HG03457 (cell line): ENCODE measurements at regions not wholly inside any gene's neighbourhood (a gene's known extent, or its start where the extent isn't known, plus 50 kb on each side); places are given as distances from the start of the nearest gene placed in this dataset.

Experiments
- ATAC-seq: cut with Tn5 transposase; IDR thresholded peaks from one replicate; pipeline ENCODE4 v1.9.1; 2021; ENCODE audit warnings: moderate number of reproducible peaks; ENCODE audit not compliant: unreplicated experiment

DNA sequence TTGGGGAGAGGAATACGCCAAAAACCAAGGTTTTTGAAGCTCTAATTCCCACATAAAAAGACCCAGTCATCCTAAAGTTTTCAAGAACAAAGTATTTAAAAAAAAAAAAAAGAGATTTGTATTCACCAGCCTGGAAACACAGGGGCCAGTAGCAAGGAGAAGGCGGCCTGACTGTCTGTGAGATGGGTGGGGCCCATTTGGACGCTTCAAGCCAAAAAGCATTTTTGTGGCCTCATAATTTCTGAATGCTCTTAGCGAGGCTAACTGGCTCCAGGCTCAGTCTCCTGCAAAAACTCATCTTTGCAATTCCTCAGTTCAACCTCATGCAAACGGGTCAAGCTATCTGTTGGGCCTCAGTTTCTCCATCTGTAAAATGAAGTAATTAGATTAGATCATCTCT is 514.1 kb downstream of the MED13L start:
- ATAC-seq, result no peak

GRCh38 chr12:115762936-115763335 is 514.6 kb downstream of the MED13L start:
- ATAC-seq, result no peak

DNA sequence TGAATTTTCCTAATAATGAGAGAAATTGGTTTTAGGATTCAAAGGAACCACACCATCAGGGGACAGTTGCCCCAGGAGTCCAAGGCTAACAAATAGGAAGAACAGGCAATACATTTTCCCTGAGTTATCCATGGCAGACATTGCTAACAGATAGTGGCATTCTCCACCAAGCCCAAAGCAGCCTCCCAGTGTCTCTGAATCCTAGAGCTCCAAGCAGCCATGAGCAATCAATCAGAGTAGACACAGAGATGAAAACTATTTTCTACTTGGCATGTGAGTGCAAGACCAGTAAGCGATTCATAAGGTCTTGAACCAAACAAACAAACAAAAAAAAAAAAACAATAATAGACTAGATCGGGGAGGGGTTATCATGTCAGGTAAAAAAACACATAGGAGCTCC is 515.7 kb downstream of the MED13L start:
- no peak for ATAC-seq

DNA sequence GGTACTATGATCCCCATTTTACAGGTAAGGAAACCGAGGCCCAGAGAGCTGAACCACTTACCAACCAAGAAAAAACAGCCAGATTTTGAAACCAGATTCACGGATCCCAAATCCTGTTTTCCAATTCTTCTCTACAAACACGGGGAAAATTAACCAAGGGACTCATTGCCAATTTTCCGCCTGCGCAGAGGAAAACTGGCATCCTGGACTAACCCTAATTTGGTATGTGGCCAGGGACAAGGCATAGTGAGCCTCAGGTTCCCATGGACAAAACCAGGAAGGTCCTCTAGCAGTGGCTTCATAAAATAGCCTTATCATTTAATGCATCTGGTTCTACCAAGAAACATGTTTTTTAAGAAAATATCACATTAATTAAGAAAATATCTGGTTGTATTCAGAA is 517.3 kb downstream of the MED13L start:
- ATAC-seq, result no peak

DNA sequence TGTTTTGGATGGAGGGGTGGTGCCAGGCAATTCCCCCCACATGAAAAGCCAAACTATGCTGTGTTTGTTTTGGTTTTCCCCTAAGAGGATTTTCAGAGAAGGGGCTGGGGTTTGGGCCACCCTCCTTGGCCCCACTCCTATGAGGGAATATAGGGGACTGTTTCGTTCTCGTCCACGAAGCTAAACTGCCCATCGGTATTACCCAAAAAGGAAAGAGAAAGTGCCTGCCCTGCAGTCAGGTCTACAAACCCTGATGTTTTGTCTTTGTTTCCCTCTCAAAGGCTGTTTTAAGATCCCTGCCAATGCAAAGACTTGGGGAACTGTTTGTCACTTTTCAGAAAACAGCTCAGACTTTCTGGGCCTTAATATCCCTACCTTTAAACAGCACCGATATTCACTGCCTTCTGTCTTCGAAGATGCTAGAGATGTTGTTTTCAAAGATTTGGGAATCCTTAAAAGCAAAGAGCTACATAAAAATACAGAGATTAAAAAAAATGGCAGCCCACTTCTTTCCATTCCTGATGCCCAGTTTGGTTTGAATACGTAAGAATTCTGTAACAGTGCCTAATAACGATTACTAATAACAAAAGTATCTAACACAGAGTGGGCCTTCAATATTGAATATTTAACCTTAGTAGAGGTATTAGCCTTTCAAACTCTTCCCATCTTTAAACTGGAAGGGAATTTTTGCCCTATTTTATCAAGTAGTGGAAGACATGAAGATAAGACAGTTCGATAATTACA is 518.4 kb downstream of the MED13L start:
- no peak for ATAC-seq

- ATAC-seq, result no peak
Observed at GRCh38 chr12:115758183-115758582, 519.3 kb downstream of the MED13L start.

- no peak for ATAC-seq
Observed at GRCh38 chr12:115756804-115757203, 520.7 kb downstream of the MED13L start.

DNA sequence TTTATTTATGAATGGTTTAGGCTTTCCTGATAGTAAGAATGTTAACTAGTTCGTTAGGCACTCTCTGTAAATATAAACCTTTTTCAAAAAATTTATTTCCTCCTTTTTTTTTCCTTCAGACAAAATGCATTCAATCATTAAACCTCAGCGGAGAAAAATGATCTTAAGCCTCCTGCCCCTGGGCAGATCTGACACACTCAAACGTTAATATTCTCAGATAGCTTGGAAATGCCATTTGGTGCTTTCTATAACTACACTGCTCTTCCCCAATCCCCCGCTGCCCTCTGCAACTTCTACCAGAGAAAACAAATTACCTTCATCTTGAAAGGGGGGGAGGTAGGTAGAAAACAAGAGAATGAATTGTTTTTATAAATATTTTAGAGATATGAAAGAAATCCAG is 521.2 kb downstream of the MED13L start:
- ATAC-seq, result no peak

DNA sequence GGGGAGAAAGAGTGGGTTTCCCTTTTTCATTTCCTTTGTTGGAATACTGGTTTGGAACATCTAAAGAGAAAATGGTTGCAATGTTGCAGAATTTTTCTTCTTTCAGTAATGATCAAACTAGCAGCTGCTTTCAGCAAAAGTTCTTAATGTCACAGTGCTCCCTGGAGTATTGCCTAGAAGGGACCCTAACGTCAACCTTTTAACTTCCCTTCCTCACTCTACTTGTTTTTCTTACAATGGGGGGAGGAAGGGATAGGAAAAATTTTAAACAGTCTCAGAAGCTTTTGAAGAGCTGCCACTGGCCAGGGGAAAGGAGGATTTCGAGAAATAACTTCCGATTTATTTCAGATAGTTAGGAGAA is 521.8 kb downstream of the MED13L start:
- no peak for ATAC-seq

DNA sequence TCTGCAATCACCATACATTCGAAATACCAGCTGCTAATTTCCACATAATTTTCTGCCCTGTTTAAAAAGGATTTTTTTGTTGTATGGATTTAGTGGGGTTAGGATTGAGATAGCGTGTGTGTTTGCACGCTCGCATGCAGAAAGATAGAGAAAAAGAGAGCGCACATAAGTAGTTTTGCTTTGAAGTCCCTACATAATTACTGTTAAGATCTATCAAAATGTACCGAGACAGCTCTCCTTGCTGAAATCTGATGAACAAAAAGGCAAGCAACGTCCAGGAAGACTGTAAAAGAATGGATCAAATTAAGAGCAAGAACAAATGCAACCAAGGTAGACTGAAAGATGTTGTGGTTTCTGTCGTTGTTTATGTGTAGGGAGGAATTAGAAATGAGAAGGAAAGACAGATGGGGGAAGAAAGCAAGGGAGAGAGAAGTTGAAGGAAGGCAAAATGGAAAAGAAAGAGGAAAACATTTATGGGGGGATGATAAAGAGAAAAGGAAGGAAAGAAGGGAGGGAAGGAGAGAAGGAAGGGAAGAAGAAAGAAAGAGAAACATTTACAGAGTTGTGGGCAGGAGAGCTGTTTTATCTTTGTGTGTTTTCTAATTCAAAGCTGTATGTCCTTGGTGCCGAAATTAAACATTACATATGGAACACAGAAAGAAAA is 522.3 kb downstream of the MED13L start:
- ATAC-seq, result no peak

GRCh38 chr12:115752913-115753726 is 524.4 kb downstream of the MED13L start:
- ATAC-seq, result no peak

DNA sequence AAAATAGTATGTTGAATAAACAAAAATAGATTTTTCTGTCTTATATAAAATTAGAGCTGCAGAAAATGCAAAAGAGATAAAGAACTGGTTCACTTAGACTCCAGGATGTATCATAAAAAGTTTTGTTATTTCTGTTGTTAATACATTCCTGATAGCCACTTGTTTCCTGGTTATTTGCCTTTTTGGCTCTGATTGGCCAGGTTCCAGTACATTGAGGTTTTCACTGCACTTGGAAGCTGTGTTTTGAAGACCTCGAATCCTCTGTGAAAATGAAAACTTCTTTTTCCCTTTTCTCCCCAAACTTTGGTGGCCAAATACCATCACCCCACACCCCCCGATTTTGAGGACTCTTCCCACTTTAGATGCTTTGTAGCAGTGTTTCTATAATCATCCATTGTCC is 525.3 kb downstream of the MED13L start:
- no peak for ATAC-seq

DNA sequence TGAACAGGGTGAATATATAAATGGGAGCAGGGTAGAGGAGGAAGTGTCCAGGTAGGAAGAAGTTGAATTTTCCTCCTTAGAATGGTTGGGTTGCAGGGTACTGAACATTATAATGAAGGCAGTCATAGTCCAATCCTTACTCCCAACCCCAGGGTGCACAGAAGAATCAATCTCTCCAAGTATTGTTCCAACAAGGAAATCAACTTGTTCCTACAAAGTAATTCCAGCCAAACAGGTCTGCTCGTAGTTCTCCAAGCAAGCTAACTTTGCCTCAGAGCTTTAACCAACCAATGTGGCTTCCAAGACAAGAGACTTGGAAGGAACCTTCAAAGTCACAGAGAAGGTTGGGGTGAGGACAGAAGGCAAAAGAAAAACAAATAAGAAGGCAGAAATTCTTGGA is 527.2 kb downstream of the MED13L start:
- no peak for ATAC-seq

DNA sequence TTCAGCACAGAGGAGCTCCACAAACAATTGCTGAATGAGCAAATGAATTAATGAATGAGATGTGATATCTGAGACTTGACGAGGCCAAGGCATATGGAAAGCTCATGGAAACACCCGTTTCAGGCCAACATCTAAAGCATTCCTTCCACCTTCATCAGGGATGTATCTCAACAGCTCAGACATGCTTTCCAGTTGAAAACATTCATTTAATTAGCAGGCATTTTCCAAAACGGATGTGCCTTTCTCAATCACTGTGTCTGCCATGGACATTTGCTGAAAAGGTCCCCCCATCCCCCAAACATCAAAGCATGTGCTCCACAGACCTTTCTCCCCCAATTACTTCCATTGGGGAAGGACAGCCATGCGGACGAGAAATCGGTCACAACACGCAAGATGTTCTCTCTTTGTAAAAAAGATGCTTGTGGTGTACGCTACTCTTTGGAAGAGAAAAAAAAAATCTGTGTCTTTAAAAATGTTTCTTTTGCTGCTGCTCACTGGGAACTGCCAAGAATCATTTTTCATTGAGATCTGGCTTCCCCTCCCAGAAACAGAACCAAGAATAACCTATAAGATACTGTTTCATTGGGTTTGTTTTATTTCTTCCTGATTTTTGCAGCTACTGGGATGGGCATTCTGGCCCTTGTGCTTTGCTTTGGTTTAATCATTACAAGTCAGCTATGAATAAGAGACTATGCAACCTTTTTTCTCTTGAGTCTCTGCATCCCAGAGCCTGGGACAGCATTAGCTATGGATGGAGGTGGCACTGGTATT is 528.2 kb downstream of the MED13L start:
- ATAC-seq, result no peak

- ATAC-seq, result no peak
Observed at GRCh38 chr12:115740586-115741155, 536.8 kb downstream of the MED13L start.

DNA sequence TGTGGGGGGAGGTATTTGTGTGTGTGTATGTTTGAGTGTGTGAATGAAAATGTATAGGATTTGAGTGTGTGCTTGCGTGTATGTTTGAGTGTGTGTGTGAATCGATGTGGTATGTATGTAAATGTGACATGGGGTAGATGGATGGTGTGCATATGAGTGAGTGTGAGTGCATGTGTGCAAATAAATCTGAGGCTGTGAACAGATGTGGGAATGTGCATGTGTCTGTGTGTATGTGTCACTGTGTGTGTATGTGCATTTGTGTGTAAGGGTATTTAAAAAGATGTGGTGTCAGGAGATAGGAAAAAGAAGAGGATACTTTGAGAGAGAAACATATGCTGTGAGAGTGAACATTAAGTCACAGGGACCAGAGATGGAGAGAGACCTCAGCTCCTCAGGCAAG is 539.6 kb downstream of the MED13L start:
- ATAC-seq, result no peak

DNA sequence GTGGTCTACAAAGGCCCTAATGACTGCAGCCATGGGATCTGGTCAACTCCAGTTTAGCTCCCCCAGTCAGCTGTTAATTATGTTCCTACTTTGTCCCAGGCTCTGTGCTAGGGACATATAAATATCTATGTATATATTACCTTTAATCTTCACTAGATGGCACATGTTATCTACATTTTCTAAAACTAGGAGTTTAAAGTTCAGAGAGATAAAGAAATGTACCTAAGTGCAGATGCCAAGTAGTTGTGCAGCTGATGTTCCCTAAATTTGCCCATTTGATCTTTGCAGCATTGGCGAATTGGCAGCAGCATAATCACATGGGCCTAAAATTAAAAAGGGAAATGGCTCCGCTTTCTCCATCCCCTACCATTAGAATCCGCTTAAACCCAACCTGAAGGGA is 541.1 kb downstream of the MED13L start:
- ATAC-seq, result no peak

DNA sequence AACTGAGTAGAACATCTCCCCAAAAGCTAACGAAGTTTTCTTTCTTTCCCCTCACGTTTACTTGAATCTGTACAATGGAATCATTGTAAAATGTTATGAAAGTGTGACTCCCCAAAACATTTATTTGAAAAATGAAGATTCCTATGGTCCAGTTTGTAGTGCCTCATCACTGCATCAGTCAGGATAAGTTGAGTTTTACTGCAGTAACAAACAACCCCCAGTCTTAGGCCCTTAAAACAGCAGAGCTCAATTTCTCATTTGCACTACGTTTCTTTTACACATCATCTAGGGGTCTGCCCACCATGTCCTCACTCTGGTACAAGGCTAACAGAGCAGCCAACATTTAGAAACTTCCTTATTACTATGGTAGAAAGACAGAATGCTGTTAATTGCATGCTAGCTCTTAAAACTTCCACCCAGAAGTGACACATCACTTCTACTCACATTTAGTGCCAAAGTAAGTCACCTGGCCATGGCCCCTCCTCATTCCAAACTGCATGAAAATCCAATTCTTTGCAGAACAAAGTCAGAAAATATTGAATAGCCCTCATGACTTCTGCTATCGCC is 546.4 kb downstream of the MED13L start:
- ATAC-seq, result no peak

DNA sequence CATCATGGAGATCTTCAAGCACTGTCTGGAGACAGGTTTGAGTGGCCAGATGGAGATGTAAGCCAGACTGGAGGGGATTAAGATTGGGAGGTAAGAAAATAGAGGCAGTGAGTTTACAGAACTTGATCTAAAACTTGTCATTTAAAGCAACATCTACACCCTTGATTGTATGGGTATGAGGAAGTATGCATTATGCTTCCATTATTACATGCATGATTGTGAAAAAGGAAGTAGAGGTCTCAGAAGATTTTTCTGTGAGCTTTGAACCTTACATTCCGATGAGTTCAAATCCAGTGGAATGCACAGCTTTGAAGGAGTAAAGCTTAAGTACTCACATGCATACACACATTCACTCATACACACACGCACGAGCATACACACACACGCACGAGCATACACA is 550.8 kb downstream of the MED13L start:
- ATAC-seq, result no peak

DNA sequence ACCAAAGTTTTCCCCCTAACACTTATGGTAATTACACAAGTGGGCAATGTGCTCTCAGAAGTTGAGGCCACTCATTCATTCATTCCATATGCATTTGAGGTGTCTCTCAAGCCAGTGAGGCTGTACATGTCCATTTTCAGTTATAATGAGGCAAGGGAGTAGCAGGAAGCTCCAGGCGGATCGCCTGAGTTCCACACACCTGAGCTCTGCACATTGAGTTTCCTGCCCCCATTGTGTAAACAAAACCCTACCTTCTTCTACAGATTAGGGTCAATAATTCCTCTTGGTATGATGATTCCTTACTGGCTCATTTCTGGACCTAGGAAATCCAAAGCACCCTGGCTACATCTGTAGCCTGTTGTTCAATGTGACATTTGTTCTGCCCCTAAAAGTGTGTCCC is 555.3 kb downstream of the MED13L start:
- ATAC-seq, result no peak

GRCh38 chr12:115716551-115716950 is 560.9 kb downstream of the MED13L start:
- ATAC-seq, result no peak
